ENCODE measurements at regions not wholly inside any gene's neighbourhood (a gene's known extent, or its start where the extent isn't known, plus 50 kb on each side); places are given as distances from the start of the nearest gene placed in this dataset.

- TF ChIP-seq CHD4 (IDR thresholded peaks at IDR 0.05; ENCODE audit: borderline replicate concordance) (no peak), CTCF (IDR thresholded peaks at IDR 0.05) (no peak), RAD21 (conservative IDR thresholded peaks at IDR 0.05 in 1 of 2, IDR thresholded peaks at IDR 0.05 in 1 of 2) (no peak), EP300 (IDR thresholded peaks at IDR 0.05) (no peak), REST (IDR thresholded peaks at IDR 0.05) (no peak), EHMT2 (IDR thresholded peaks at IDR 0.05; ENCODE audit: low read depth) (no peak), POLR2A (IDR thresholded peaks at IDR 0.05; ENCODE audit: low read length) (no peak), ZFP36 (IDR thresholded peaks at IDR 0.05; ENCODE audit: borderline replicate concordance, partially characterized antibody) (no peak), POLR2AphosphoS2 (conservative IDR thresholded peaks at IDR 0.05; ENCODE audit: low read length) (no peak), USF2 (IDR thresholded peaks at IDR 0.05) (no peak), ZC3H11A (IDR thresholded peaks at IDR 0.05) (no peak), PHF8 (IDR thresholded peaks at IDR 0.05; ENCODE audit: borderline replicate concordance, low read depth) (no peak), MAX (IDR thresholded peaks at IDR 0.05) (no peak)
Measured at GRCh38 chr4:129917651-129918050, 821.7 kb downstream of the C4orf33 start.

Data from A549 (cell line).